Colonic mucosa (tissue), 4 donors: ENCODE measurements at regions not wholly inside any gene's neighbourhood (a gene's known extent, or its start where the extent isn't known, plus 50 kb on each side); places are given as distances from the start of the nearest gene placed in this dataset.

Source experiments
- DNase-seq: peaks from one replicate; pipeline ENCODE4 v3.0.0-alpha.2; 2020
- H3K27ac ChIP-seq: fragments of 200-600 bp; one replicate; pipeline ENCODE4 v1.8.0; 2021
- H3K27me3 ChIP-seq: fragments of 200-600 bp; one replicate; pipeline ENCODE4 v1.8.0; 2021
- H3K36me3 ChIP-seq: fragments of 200-600 bp; one replicate; pipeline ENCODE4 v1.8.0; 2021
- H3K4me1 ChIP-seq: fragments of 200-600 bp; one replicate; pipeline ENCODE4 v1.8.0; 2021; ENCODE audit warnings: mild to moderate bottlenecking
- H3K4me3 ChIP-seq: fragments of 200-600 bp; one replicate; pipeline ENCODE4 v1.8.0; 2021
- H3K9ac ChIP-seq, 2 donors: one replicate each; pipeline ENCODE4 v1.7.0; 2013; ENCODE audit warnings: control low read depth in 2 of 2, low read depth in 2 of 2, low read length in 2 of 2
- H3K9me3 ChIP-seq: fragments of 200-600 bp; one replicate; pipeline ENCODE4 v1.8.0; 2021
- CTCF ChIP-seq: fragments of 200-600 bp; IDR thresholded peaks from one replicate; pipeline ENCODE4 v1.8.0; 2022; ENCODE audit warnings: antibody characterized with exemption, mild to moderate bottlenecking
- intact Hi-C: fragments of 100-400 bp; cut with DNase I; formaldehyde crosslinking; loops from one replicate; pipeline ENCODE4 v1.14.1; 2022
- donor health status: healthy.
- donor health status: DM: no; HTN: no; CAD: no.
- donor health status: DM: no; HTN: no; CAD: no.

- TF ChIP-seq CTCF, result no peak
These were observed 163.0 kb downstream of the SCG2 start for GRCh38 chr2:223439184-223439583.

GRCh38 chr2:223439786-223440185, 162.4 kb downstream of the SCG2 start:
- Histone ChIP-seq H3K36me3 (no peaks in the 10 kb centered on the region), H3K27ac (no peak overlapping the region), H3K27me3 (no peaks in the 10 kb centered on the region), H3K4me1 (no peaks in the 10 kb centered on the region), H3K4me3 (no peak overlapping the region), H3K9ac (no peak overlapping the region), H3K9me3 (no peaks in the 10 kb centered on the region)
- TF ChIP-seq CTCF, result no peak
- intact Hi-C loops, result no loop called here
- DNase-seq, result no peak

More at GRCh38 chr2:223439184-223439583, 163.0 kb downstream of the SCG2 start:
- intact Hi-C loops, result no loop called here
- Histone ChIP-seq H3K9ac (no peak overlapping the region), H3K36me3 (no peaks in the 10 kb centered on the region), H3K27ac (no peak overlapping the region), H3K27me3 (no peaks in the 10 kb centered on the region), H3K4me3 (no peak overlapping the region), H3K9me3 (no peaks in the 10 kb centered on the region), H3K4me1 (no peaks in the 10 kb centered on the region)
- DNase-seq, result no peak

GRCh38 chr2:223442847-223443246, 159.3 kb downstream of the SCG2 start:
- Histone ChIP-seq H3K4me1 (no peaks in the 10 kb centered on the region), H3K9ac (no peak overlapping the region), H3K36me3 (no peaks in the 10 kb centered on the region), H3K27me3 (no peaks in the 10 kb centered on the region), H3K9me3 (no peaks in the 10 kb centered on the region), H3K4me3 (no peak overlapping the region), H3K27ac (no peak overlapping the region)
- intact Hi-C loops, result no loop called here
- no peak for TF ChIP-seq CTCF
- DNase-seq, result no peak

- Histone ChIP-seq H3K4me1 (no peaks in the 10 kb centered on the region), H3K27me3 (no peaks in the 10 kb centered on the region), H3K36me3 (no peaks in the 10 kb centered on the region), H3K9ac (no peak overlapping the region), H3K4me3 (no peak overlapping the region), H3K9me3 (no peaks in the 10 kb centered on the region), H3K27ac (no peak overlapping the region)
- DNase-seq, result no peak
- intact Hi-C loops, result no loop called here
- no peak for TF ChIP-seq CTCF
These were observed 151.9 kb downstream of the SCG2 start for GRCh38 chr2:223450246-223450645.

- H3K27ac ChIP-seq, result no peak overlapping the region
- TF ChIP-seq CTCF, result no peak
- no peaks in the 10 kb centered on the region for H3K36me3 ChIP-seq
- H3K4me3 ChIP-seq, result no peak overlapping the region
- intact Hi-C loops, result no loop called here
- DNase-seq, result no peak
- H3K27me3 ChIP-seq, result no peaks in the 10 kb centered on the region
- H3K4me1 ChIP-seq, result no peaks in the 10 kb centered on the region
- H3K9me3 ChIP-seq, result no peaks in the 10 kb centered on the region
- H3K9ac ChIP-seq, result no peak overlapping the region
These were observed 144.9 kb downstream of the SCG2 start for GRCh38 chr2:223457301-223457700.
